ENCODE measurements at regions not wholly inside any gene's neighbourhood (a gene's known extent, or its start where the extent isn't known, plus 50 kb on each side); places are given as distances from the start of the nearest gene placed in this dataset.

DNA sequence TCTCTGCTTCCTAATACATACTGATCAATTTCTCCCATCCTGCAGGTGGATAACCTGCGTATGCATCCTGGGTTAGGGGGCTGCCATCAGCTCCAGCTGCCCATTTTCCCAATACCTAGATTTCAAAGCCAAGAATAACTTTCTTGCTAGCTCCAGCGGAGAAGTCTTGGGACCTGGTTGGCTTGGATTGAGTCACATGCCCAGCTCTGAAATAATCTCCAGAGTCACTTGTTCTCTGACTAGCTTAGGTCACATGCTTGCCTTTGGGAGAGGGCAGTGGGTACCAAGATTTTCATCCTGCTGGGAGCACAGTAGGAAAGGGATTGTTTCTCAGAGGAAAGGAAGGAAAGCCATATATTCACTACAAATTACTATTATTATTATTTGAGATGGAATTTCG is 70.0 kb upstream of the ELAC2 start:
- Mint-ChIP-seq H3K4me3 (no peak overlapping the region), H3K36me3 (ENCODE audit: low read depth) (no peaks in the 10 kb centered on the region), H3K27ac (no peak overlapping the region), H3K4me1 (0 out of 3 replicates have a peak, but pooled peaks cover 3% of the 10 kb centered on the region), H3K27me3 (ENCODE audit: insufficient read depth, low read depth, poor library complexity) (no peaks in the 10 kb centered on the region), H3K9me3 (no peaks in the 10 kb centered on the region; the same call in 2 of the 3 replicates)
- TF ChIP-seq POLR2AphosphoS5 (IDR thresholded peaks at IDR 0.05; ENCODE audit: low read depth), result no peak
- no peak for TF ChIP-seq EZH2phosphoT487 (IDR thresholded peaks at IDR 0.05; ENCODE audit: unreplicated experiment)
- TF ChIP-seq, protein P1, sequence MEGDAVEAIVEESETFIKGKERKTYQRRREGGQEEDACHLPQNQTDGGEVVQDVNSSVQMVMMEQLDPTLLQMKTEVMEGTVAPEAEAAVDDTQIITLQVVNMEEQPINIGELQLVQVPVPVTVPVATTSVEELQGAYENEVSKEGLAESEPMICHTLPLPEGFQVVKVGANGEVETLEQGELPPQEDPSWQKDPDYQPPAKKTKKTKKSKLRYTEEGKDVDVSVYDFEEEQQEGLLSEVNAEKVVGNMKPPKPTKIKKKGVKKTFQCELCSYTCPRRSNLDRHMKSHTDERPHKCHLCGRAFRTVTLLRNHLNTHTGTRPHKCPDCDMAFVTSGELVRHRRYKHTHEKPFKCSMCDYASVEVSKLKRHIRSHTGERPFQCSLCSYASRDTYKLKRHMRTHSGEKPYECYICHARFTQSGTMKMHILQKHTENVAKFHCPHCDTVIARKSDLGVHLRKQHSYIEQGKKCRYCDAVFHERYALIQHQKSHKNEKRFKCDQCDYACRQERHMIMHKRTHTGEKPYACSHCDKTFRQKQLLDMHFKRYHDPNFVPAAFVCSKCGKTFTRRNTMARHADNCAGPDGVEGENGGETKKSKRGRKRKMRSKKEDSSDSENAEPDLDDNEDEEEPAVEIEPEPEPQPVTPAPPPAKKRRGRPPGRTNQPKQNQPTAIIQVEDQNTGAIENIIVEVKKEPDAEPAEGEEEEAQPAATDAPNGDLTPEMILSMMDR (conservative IDR thresholded peaks at IDR 0.05; ENCODE audit: low read depth in 2 of 2), result no peak
- no peak for TF ChIP-seq NANOG (IDR thresholded peaks at IDR 0.05; ENCODE audit: borderline replicate concordance)
- TF ChIP-seq, protein P2, sequence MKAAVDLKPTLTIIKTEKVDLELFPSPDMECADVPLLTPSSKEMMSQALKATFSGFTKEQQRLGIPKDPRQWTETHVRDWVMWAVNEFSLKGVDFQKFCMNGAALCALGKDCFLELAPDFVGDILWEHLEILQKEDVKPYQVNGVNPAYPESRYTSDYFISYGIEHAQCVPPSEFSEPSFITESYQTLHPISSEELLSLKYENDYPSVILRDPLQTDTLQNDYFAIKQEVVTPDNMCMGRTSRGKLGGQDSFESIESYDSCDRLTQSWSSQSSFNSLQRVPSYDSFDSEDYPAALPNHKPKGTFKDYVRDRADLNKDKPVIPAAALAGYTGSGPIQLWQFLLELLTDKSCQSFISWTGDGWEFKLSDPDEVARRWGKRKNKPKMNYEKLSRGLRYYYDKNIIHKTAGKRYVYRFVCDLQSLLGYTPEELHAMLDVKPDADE (IDR thresholded peaks at IDR 0.05), result no peak
- no peak for TF ChIP-seq EZH2 (IDR thresholded peaks at IDR 0.05; ENCODE audit: low read depth, unreplicated experiment)
- Histone ChIP-seq H3K4me2 (no peak overlapping the region), H3K4me3 (no peak overlapping the region), H4K20me1 (replicated peaks; ENCODE audit: insufficient read depth) (no peaks in the 10 kb centered on the region), H3K27me3 (ENCODE audit: insufficient read depth) (no peaks in the 10 kb centered on the region), H3K36me3 (ENCODE audit: insufficient read depth) (no peaks in the 10 kb centered on the region), H3F3A (replicated peaks; ENCODE audit: low read depth) (no peaks in the 10 kb centered on the region), H3K79me2 (replicated peaks; ENCODE audit: insufficient read depth) (no peaks in the 10 kb centered on the region), H3K27ac (ENCODE audit: low read depth) (no peak overlapping the region), H2AFZ (peak overlapping the region; percentile 78; the same call in 1 of the 2 replicates), H3K9me2 (ENCODE audit: insufficient read depth) (0 out of 2 replicates have a peak, but pooled peaks cover 6% of the 10 kb centered on the region), H3K4me1 (ENCODE audit: insufficient read depth) (no peaks in the 10 kb centered on the region)
- DNase-seq (ENCODE audit: low spot score), result no peak
- no peak for ATAC-seq

DNA sequence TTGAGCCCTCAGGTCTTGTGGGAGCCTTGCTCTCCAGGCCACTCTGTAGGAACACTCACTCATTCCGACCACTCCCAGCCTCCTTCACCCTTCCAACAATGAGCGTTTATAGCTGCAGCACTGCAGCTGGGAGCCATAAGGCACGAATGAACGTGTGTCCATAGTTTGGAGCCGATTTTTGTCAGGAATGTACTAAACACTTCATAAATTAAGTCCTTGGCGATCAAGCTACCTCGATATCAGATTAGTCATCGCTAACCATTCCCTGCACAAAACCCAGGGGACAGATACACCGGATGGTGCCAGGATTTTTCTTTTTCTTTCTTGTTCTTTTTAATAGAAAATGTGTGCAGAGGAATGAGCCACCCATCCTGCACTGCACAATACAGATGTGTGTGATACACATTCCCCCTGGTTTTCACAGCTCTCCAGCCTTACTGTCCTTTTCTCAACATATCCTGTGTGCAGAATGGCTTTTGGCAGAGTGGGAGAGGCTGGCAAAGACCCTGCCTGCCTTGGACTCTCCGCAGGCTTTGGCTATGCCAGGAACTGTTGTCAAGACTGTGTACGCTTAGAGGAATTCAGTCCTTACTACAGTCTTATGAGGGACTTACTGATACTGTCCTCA is 68.4 kb upstream of the ELAC2 start:
- no peak overlapping the region for H2AFZ ChIP-seq
- no peak overlapping the region for H3K27ac ChIP-seq (ENCODE audit: low read depth)
- H3K9me2 ChIP-seq (ENCODE audit: insufficient read depth), result 0 out of 2 replicates have a peak, but pooled peaks cover 3% of the 10 kb centered on the region
- no peaks in the 10 kb centered on the region for H3K27me3 ChIP-seq (ENCODE audit: insufficient read depth)
- Mint-ChIP-seq H3K9me3 (peaks cover 3% of the 10 kb centered on the region; the same call in 2 of the 3 replicates), H3K36me3 (ENCODE audit: low read depth) (no peaks in the 10 kb centered on the region), H3K4me3 (no peak overlapping the region), H3K4me1 (0 out of 3 replicates have a peak, but pooled peaks cover 3% of the 10 kb centered on the region), H3K27ac (no peak overlapping the region), H3K27me3 (ENCODE audit: insufficient read depth, low read depth, poor library complexity) (no peaks in the 10 kb centered on the region)
- ATAC-seq, result no peak
- H3K4me1 ChIP-seq (ENCODE audit: insufficient read depth), result no peaks in the 10 kb centered on the region
- H3K4me3 ChIP-seq, result no peak overlapping the region
- DNase-seq (ENCODE audit: low spot score), result no peak
- H3K36me3 ChIP-seq (ENCODE audit: insufficient read depth), result no peaks in the 10 kb centered on the region
- no peaks in the 10 kb centered on the region for H3K79me2 ChIP-seq (replicated peaks; ENCODE audit: insufficient read depth)
- no peaks in the 10 kb centered on the region for H4K20me1 ChIP-seq (replicated peaks; ENCODE audit: insufficient read depth)
- H3K4me2 ChIP-seq, result no peak overlapping the region
- H3F3A ChIP-seq (replicated peaks; ENCODE audit: low read depth), result no peaks in the 10 kb centered on the region
- TF ChIP-seq NANOG (IDR thresholded peaks at IDR 0.05; ENCODE audit: borderline replicate concordance) (no peak), ZNF114 (CRISPR knock-in tag; IDR thresholded peaks at IDR 0.05) (no peak), STAT1 (IDR thresholded peaks at IDR 0.05; ENCODE audit: unreplicated experiment) (no peak), POLR2AphosphoS5 (IDR thresholded peaks at IDR 0.05; ENCODE audit: low read depth) (no peak), EZH2phosphoT487 (IDR thresholded peaks at IDR 0.05; ENCODE audit: unreplicated experiment) (no peak), ZNF331 (CRISPR knock-in tag; IDR thresholded peaks at IDR 0.05; ENCODE audit: low read depth) (no peak), JUNB (IDR thresholded peaks at IDR 0.05; ENCODE audit: unreplicated experiment) (no peak), CREB1 (CRISPR knock-in tag; IDR thresholded peaks at IDR 0.05; ENCODE audit: low read depth) (no peak), EZH2 (IDR thresholded peaks at IDR 0.05; ENCODE audit: low read depth, unreplicated experiment) (no peak)
- TF ChIP-seq, protein P1 (conservative IDR thresholded peaks at IDR 0.05; ENCODE audit: low read depth in 2 of 2), result no peak
- TF ChIP-seq, protein P2 (IDR thresholded peaks at IDR 0.05), result no peak
- TF ChIP-seq, protein P3, sequence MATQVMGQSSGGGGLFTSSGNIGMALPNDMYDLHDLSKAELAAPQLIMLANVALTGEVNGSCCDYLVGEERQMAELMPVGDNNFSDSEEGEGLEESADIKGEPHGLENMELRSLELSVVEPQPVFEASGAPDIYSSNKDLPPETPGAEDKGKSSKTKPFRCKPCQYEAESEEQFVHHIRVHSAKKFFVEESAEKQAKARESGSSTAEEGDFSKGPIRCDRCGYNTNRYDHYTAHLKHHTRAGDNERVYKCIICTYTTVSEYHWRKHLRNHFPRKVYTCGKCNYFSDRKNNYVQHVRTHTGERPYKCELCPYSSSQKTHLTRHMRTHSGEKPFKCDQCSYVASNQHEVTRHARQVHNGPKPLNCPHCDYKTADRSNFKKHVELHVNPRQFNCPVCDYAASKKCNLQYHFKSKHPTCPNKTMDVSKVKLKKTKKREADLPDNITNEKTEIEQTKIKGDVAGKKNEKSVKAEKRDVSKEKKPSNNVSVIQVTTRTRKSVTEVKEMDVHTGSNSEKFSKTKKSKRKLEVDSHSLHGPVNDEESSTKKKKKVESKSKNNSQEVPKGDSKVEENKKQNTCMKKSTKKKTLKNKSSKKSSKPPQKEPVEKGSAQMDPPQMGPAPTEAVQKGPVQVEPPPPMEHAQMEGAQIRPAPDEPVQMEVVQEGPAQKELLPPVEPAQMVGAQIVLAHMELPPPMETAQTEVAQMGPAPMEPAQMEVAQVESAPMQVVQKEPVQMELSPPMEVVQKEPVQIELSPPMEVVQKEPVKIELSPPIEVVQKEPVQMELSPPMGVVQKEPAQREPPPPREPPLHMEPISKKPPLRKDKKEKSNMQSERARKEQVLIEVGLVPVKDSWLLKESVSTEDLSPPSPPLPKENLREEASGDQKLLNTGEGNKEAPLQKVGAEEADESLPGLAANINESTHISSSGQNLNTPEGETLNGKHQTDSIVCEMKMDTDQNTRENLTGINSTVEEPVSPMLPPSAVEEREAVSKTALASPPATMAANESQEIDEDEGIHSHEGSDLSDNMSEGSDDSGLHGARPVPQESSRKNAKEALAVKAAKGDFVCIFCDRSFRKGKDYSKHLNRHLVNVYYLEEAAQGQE (IDR thresholded peaks at IDR 0.05; ENCODE audit: unreplicated experiment), result no peak
